Skeletal muscle tissue (tissue), 3 donors: ENCODE measurements at regions not wholly inside any gene's neighbourhood (a gene's known extent, or its start where the extent isn't known, plus 50 kb on each side); places are given as distances from the start of the nearest gene placed in this dataset.

Experiments used
- H3K27ac ChIP-seq: one replicate; pipeline ENCODE4 v1.7.0; 2013; ENCODE audit warnings: mild to moderate bottlenecking, low read depth, low read length, inconsistent platforms
- H3K27me3 ChIP-seq, 3 donors: one replicate each; pipeline ENCODE4 v1.7.0; 2013; ENCODE audit warnings: low read length in 3 of 3; ENCODE audit not compliant: control insufficient read depth in 3 of 3, insufficient read depth in 3 of 3
- H3K36me3 ChIP-seq, 3 donors: one replicate each; pipeline ENCODE4 v1.7.0; 2013; ENCODE audit warnings: low read length in 3 of 3; ENCODE audit not compliant: control insufficient read depth in 3 of 3, insufficient read depth in 3 of 3
- H3K4me1 ChIP-seq, 3 donors: one replicate each; pipeline ENCODE4 v1.7.0; 2013; ENCODE audit warnings: low read length in 3 of 3, mild to moderate bottlenecking in 3 of 3; ENCODE audit not compliant: control insufficient read depth in 3 of 3, insufficient read depth in 3 of 3
- H3K4me3 ChIP-seq, 3 donors: one replicate each; pipeline ENCODE4 v1.7.0; 2013; ENCODE audit warnings: low read length in 3 of 3
- H3K9ac ChIP-seq, 3 donors: one replicate each; pipeline ENCODE4 v1.7.0; 2013; ENCODE audit warnings: low read length in 3 of 3, mild to moderate bottlenecking in 3 of 3, moderate library complexity in 2 of 3, low read depth in 1 of 3
- H3K9me3 ChIP-seq, 3 donors: one replicate each; pipeline ENCODE4 v1.7.0; 2013; ENCODE audit warnings: low read length in 3 of 3; ENCODE audit not compliant: control insufficient read depth in 3 of 3
- donor health status: Osteomylitis.

DNA sequence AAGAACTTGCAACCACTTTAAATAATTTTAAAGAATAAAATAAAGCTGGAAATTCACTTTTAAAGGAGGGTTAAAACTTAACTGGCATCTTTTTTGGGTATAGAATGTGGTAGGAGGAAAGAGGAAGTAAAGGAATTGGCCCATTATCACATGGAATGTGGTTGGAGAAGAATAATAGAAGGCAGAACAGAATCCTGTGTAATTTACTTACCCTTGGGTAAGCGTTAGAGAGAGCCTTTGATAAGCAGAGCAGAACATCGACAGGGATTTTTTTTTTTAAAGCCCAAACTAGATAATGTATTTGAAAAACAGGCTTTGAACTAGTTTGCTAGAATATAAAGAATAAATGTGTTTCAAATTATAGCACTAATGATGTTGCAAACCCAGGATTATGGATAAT lies 199.8 kb upstream of the KIAA1217 start:
- Histone ChIP-seq H3K36me3 (no peaks in the 10 kb centered on the region), H3K27me3 (no peaks in the 10 kb centered on the region), H3K27ac (peak overlapping the region; percentile 85), H3K9ac (peak overlapping the region in 2 of 3 donors; percentile 52 to 66), H3K4me1 (peaks cover 17 to 22% (median 18%) of the 10 kb centered on the region in 3 donors), H3K9me3 (no peaks in the 10 kb centered on the region), H3K4me3 (peak overlapping the region in 1 of 3 donors; percentile 30)

DNA sequence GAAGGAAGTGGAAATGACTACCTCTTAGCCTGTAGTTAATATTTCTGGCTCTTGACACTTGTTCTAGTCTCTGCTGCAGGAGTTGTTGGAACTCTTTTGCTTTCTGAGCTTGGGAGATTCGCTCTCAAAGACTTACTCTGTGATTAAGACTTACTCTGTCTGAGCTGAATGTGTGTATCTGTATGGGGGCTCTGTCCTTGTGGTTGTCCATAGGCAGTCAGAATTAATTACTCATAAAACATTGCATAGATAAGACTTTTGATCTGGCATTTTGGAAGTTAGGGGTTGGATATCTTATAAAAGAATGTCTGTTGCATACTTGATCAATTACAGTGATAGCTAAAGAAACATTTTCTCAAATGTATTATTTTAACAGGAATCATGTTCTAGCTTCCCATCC lies 199.2 kb upstream of the KIAA1217 start:
- Histone ChIP-seq H3K9me3 (no peaks in the 10 kb centered on the region), H3K27ac (peak overlapping the region; percentile 85), H3K9ac (no peak overlapping the region), H3K4me1 (peaks cover 17 to 22% (median 18%) of the 10 kb centered on the region in 3 donors), H3K4me3 (no peak overlapping the region), H3K27me3 (no peaks in the 10 kb centered on the region), H3K36me3 (no peaks in the 10 kb centered on the region)

DNA sequence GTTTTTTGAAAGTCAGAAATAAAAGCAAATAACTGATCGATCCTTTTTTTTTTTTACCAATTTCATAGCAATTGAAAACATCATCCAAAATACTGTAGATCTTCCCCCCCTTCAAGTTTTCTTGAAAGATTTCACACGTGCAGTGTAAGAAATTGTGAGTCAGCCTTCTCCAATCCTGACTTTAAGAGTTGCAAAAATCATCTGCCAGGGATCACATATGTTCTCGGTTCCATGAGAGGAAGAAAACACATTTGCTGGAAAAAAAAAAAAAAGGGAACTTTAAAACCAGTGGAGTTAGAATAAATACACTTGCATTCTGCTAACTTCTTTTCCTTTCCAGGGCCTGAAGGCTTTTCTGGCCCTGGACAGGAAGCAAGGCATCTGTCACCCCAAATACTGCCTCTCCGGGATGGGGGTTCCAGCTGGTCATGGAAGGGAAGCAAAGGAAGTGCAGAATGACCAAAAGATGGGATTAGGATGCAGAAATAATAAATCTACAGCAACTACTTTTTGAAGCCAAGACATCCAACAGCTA lies 198.4 kb upstream of the KIAA1217 start:
- H3K4me3 ChIP-seq = no peak overlapping the region
- H3K9me3 ChIP-seq = no peaks in the 10 kb centered on the region
- H3K9ac ChIP-seq = no peak overlapping the region
- no peak overlapping the region for H3K27ac ChIP-seq
- no peaks in the 10 kb centered on the region for H3K36me3 ChIP-seq
- peaks cover 17 to 22% (median 18%) of the 10 kb centered on the region in 3 donors for H3K4me1 ChIP-seq
- H3K27me3 ChIP-seq = no peaks in the 10 kb centered on the region

DNA sequence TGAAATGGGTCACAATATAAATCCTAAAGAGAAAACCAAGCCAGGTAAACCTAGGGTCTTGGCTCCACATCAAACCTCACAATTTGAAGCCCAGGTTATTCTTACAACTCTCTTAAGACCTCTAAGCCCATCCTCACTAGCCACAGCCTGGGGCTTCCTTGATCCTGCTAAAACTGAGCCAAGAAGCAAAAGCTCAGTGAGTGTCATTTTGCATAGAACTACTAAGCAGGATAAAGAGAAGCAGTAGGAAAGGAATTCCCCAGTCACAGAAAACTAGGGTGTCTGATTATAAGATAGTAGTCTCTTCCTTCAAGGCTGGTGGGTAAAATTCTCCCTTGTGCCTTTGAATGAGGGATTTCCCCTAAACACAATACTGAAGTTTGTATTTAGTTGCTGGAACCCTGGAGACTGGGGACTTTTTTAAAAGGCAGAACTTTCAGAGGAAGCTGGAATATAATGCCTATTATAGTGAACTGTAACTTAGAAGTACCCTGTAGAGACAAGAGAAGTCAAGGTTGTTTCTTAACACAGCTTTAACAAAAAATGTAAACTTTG lies 196.6 kb upstream of the KIAA1217 start:
- H3K9me3 ChIP-seq = no peaks in the 10 kb centered on the region
- no peak overlapping the region for H3K27ac ChIP-seq
- no peak overlapping the region for H3K4me3 ChIP-seq
- no peaks in the 10 kb centered on the region for H3K36me3 ChIP-seq
- peaks cover 14 to 18% (median 15%) of the 10 kb centered on the region in 3 donors for H3K4me1 ChIP-seq
- H3K27me3 ChIP-seq = no peaks in the 10 kb centered on the region
- no peak overlapping the region for H3K9ac ChIP-seq

DNA sequence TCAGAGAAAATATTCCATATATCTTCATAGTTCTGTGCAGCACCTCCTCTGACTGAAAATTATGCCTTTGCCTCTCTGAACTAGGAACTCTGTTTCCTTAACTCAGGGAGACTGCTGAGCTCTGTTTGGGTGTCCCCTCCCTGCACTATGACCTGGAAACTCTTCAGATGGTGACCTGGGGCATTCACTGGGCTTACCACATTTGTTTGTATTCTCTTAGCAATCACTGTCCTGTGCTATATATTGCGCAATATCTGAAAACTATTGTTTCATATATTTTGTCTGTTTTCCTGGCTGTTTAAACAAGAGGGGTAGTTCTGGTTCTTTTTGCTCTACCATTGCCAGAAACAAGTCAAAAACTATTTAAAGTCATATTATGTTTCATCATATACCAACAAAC lies 181.8 kb upstream of the KIAA1217 start:
- H3K9me3 ChIP-seq = no peaks in the 10 kb centered on the region
- no peak overlapping the region for H3K4me3 ChIP-seq
- H3K27ac ChIP-seq = no peak overlapping the region
- H3K27me3 ChIP-seq = no peaks in the 10 kb centered on the region
- H3K9ac ChIP-seq = no peak overlapping the region
- no peaks in the 10 kb centered on the region for H3K36me3 ChIP-seq
- H3K4me1 ChIP-seq = no peaks in the 10 kb centered on the region

DNA sequence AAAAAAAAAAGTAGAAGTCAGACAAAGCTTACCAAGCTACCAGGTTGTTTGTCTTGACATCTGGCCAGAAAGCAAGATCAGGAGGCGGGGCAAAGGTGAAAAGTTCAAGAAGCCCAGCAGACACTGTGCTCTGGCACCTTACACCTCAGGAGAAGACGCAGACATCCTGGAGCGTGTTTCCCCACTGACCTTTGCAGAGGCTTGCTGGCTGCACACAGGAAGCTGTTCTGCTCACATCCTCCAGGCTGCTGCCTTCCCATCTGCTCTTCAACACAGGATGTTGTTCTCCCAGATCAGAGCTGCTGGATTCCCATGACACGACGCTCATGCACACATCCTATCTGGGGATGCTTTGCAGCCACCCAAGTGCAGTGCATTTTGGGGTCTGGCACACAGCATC lies 174.4 kb upstream of the KIAA1217 start:
- H3K27me3 ChIP-seq = no peaks in the 10 kb centered on the region
- no peak overlapping the region for H3K9ac ChIP-seq
- no peak overlapping the region for H3K27ac ChIP-seq
- no peaks in the 10 kb centered on the region for H3K36me3 ChIP-seq
- H3K4me1 ChIP-seq = peaks cover 10 to 23% (median 17%) of the 10 kb centered on the region in 3 donors
- no peaks in the 10 kb centered on the region for H3K9me3 ChIP-seq
- peak overlapping the region in 1 of 3 donors; percentile 5 for H3K4me3 ChIP-seq

DNA sequence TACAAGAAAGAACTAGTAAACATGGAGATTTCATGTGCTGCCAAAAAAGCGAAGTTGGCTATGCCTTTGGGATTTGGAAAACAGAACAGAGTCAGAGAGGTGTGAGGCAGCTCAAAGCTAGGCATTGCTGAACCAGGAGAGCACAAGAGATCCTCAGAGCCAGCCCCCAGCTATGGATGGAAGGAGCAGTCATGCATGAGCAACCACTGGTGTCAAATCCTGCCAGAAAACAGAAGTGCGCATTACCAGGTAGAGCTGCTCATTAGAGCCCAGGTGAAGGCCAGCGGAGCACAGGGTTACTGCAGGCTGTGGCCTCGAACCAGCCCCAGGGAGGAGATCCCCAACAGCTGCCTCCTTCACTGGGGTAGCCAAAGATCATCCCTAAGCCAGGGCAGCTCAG lies 173.2 kb upstream of the KIAA1217 start:
- H3K27me3 ChIP-seq = no peaks in the 10 kb centered on the region
- H3K9ac ChIP-seq = no peak overlapping the region
- no peak overlapping the region for H3K27ac ChIP-seq
- H3K4me3 ChIP-seq = no peak overlapping the region
- no peaks in the 10 kb centered on the region for H3K36me3 ChIP-seq
- peaks cover 10 to 30% (median 17%) of the 10 kb centered on the region in 3 donors for H3K4me1 ChIP-seq
- H3K9me3 ChIP-seq = no peaks in the 10 kb centered on the region

DNA sequence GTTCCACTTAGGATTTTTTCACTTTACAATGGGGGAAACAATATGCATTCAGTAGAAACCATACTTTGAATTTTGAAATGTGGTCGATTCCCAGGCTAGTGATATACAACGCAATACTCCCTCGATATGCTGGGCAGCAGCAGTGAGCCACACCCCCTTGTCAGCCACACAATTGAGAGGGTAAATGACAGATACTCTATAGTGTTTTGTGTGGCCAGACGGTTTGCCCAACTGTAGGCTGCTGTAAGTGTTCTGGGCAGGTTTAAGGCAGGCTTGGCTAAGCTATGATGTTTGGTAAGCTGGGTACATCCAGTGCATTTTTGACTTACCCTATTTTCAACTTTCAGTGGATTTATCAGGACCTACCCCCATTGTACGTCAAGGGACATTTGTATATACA lies 169.6 kb upstream of the KIAA1217 start:
- Histone ChIP-seq H3K27me3 (no peaks in the 10 kb centered on the region), H3K4me1 (peaks cover 10 to 32% (median 26%) of the 10 kb centered on the region in 3 donors), H3K9ac (peak overlapping the region in 1 of 3 donors; percentile 24), H3K36me3 (no peaks in the 10 kb centered on the region), H3K4me3 (no peak overlapping the region), H3K27ac (peak overlapping the region; percentile 79), H3K9me3 (no peaks in the 10 kb centered on the region)

DNA sequence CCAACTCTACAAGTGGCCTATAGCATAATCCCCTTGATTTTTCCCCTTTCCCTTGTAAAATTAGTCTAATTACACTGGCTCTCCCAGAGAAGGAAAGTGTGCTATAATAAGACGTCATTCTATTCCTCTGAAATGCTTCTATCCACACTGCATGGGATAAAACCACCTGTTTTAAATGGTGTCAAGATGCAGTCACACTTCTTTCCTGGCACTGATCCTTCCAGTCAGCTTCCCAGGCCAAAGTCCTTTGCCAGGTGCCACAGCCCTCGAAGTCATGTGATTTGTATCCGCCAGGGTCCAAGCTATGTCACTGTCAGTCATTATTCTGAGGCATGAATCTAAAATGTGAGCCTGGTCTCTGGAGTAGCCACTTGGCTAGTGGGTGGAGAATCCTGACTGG lies 169.0 kb upstream of the KIAA1217 start:
- H3K27ac ChIP-seq = peak overlapping the region; percentile 79
- peak overlapping the region in 1 of 3 donors; percentile 24 for H3K9ac ChIP-seq
- no peaks in the 10 kb centered on the region for H3K27me3 ChIP-seq
- no peak overlapping the region for H3K4me3 ChIP-seq
- no peaks in the 10 kb centered on the region for H3K9me3 ChIP-seq
- no peaks in the 10 kb centered on the region for H3K36me3 ChIP-seq
- H3K4me1 ChIP-seq = peaks cover 5 to 26% (median 21%) of the 10 kb centered on the region in 3 donors

DNA sequence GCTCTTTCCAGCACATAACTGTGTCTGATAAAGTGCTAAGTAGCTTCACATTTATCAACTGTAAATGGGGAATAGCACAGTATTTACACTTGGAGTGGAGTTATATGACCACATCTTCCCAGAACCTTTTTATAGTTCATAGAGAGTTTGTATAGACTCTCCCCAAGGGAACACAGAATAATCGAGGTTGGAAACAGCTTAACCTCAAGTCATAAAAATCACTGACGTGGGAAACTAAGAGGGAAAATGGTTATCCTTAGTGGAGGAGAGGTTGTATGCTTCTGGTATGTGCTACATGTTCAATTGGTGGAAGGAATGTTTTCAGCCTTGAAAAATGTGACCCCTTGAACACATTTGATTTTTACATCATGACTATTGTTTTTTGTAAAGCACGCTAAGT lies 167.9 kb upstream of the KIAA1217 start:
- peaks cover 5 to 25% (median 19%) of the 10 kb centered on the region in 3 donors for H3K4me1 ChIP-seq
- no peaks in the 10 kb centered on the region for H3K36me3 ChIP-seq
- H3K9me3 ChIP-seq = no peaks in the 10 kb centered on the region
- no peaks in the 10 kb centered on the region for H3K27me3 ChIP-seq
- H3K27ac ChIP-seq = peak overlapping the region; percentile 79
- no peak overlapping the region for H3K9ac ChIP-seq
- no peak overlapping the region for H3K4me3 ChIP-seq
